ENCODE measurements at regions not wholly inside any gene's neighbourhood (a gene's known extent, or its start where the extent isn't known, plus 50 kb on each side); places are given as distances from the start of the nearest gene placed in this dataset.
"Not testable (repeated sequence)": the region's sequence is repeated elsewhere in the genome, so short reads cannot be mapped to it uniquely, and the experiment has no call there.

DNA sequence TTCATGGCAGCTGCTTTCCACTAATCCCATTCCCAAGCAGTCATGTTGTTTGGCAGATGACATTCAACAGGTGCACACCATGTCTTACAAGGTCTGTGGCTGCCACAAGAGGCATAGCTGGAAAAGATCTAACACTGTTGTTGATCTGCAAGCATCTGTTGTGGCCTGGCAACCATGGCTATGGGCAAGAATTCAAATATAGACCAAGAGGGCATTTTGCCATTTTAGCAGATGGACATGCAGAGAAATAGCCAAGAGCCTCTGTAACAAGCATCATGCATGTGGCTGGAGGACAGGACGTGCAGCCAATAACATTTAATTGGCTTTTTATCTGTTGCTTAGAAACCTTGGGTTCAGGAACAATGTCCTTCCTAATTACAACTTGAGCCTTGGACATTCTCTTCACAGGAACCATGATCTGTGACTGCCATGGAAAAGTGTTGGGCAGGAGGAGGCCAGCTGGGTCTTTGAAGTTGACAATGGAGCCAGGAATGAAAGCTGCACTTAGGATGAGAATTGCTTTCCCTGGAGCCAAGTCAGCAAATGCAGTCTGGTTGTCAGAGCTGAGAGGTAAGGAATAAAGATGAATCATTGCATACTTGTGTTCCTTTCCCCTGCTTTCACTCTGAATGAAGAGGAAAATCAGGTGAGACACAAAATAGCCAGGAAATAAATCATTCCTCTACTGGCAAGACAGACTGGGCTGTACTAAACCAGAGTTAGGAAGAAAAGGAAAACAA lies 113.6 kb upstream of the ANO5 start:
- DNase-seq: peak; percentile 32

DNA sequence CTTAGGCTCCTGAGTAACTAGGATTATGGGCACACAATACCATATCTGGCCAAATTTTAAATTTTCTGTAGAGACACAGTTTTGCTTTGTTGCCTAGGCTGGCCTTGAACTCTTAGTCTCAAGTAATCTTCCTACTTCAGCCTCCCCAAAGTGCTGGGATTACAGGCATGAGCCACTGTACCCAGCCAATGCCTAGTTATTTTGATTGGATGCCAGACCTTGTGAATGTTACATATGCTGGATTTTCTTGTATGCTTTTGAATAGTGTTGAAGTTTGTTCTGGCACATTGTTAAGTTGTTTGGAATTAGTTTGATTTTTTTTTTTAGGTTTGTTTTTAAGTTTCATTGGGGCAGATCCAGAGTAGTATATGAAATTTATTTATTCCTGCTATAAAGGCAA lies 110.7 kb upstream of the ANO5 start:
- DNase-seq: no peak

DNA sequence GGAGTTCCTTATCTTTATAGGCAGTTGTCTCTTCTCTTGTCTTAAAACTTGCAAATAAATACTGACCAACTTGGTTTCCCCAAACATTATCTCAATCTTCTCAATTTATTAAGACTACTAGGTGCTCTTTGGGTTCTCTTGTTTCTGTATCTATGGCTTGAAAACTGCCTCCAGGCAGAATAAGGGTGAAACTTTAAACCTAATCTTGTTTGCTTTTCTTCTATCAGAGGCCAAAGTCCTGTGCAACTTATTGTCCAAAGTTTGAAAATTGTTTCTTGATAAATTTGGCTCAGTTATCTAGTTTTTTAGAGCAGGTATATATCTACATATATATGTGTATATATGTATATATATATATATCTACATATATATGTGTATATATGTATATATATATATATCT lies 110.1 kb upstream of the ANO5 start:
- DNase-seq: no peak

DNA sequence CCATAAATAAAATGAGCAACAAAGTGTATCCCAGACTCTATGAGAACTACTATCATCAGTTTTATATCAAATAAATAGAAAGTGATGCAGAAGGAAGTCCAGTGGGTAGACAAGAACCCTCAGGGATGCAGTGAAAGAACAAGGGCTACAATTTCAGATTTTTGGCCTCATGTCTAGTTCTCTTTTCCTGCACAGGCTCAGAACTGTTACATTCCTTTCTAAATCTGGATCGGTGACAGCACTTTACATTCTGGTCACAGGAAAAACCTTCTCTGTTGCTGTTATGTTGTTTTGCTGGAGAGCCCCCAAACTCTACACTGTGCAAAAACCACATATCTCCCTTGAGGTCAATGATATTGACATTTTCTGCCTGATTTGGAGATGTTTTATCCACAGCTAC lies 108.8 kb upstream of the ANO5 start:
- no peak for DNase-seq

DNA sequence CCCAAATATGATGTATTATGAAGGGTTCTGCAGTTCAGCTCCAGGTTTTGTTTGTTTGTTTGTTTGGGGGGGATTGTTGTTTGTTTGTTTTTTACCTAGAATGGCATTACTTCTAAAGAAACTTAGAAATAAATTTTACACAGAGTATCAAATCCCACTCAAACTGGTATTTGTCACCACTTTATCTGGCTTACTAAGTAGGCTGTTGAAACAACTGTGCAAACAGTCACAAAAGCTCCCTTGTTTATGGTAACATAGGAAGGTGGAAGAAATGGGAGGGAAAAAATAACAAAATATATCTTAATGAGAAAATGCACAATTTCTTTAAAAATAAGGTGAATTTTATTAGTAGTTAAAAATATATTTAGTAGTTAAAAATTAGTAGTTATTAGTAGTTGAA lies 108.3 kb upstream of the ANO5 start:
- no peak for DNase-seq

DNA sequence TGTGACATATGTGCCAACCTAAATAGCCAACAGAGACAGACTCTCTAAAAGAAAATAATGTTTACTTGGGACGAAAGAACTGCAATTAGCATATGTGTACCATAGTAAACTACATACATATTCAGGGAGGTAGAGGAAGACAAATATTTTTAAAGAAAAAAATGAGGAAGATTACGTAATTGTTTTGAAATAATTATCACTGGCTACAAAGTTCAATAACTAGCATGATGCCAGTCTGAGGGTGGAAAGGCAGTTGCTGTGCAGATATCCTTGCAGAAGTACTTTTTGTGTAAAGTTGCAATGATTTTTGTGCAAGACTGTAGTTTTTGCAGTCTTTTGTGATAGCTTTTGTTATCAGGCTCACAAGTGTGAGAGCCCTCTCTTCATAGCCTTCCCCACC lies 103.3 kb upstream of the ANO5 start:
- no peak for DNase-seq

DNA sequence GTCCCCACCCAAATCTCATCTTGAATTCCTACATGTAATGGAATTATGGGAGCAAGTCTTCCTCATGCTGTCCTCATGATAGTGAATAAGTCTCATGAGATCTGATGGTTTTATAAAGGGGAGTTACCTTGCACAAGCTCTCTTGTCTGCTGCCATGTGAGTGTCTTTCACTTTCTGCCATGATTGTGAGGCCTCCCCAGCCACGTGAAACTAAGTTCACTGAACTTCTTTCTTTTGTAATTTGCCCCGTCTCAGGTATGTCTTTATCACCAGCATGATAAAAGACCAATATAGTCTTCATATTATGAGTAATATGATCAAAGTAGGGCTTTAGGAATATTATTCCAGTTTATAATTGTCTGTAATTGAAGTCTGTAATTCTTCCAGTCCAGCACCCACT lies 86.3 kb upstream of the ANO5 start:
- DNase-seq: no peak

DNA sequence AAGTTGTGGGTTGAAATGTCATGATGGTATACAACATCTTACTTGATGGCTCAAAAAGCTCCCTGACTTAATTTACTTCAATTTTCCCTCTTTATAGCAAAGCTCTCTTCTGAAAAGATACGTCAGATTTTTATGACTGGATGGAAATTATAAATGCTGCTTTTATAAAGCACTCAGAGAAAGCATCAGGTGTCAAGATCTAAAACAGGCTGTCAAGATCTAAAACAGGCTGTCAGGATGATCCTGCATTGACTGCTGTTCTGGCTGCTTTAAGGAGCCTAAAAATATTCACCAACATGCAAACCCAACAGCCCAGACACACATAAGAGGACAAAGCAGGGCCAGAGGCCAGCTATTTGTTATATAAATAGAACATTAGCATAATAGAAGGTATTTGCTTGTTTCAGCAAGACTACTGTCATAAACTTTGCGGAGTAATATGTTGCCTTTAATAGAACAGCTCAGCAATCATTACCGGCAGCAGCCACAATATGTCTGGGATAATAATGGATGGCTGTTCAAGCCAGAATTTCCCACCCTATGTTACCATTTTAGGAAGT lies 77.3 kb upstream of the ANO5 start:
- DNase-seq: no peak

DNA sequence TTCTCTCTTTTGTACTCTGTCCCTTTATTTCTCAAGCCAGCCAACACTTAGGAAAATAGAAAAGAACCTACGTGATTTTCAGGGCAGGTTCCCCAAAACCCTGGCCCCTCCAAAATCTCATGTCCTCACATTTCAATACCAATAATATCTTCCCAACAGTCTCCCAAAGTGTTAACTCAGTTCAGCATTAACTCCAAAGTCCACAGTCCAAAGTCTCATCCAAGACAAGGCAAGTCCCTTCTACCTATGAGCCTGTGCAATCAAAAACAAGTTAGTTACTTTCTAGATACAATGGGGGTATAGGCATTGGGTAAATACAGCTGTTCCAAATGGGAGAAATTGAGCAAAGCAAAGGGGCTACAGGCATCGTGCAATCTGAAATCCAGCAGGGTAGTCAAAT lies 64.9 kb upstream of the ANO5 start:
- DNase-seq: not testable (repeated sequence)

DNA sequence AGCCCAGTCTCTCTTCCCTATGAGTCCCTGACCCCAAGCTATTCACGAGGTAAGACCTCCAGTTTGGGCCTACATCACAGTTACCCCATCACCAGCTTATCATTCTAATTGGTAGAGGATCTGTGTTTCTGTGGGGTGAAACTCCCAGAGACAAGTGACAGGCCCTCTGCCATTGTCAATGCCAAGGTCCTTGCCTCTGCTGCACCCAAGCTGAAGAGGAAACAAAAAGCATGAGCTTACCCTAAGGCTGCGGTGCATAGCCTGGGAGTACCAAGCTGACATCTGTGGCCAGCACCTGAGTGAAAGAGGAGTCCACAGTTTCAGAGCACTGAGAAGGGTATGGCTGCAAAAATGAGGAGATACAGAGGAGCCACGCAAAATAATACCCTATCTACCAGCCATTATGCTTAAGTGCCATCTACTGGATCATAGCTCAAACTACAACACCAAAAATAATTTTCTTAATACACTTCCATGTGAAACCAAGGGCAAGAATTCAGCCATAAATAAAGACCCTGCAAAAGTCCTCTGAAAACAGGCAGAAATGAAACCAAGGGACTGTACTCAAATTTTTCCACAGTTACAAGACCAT lies 62.3 kb upstream of the ANO5 start:
- DNase-seq: no peak

DNA sequence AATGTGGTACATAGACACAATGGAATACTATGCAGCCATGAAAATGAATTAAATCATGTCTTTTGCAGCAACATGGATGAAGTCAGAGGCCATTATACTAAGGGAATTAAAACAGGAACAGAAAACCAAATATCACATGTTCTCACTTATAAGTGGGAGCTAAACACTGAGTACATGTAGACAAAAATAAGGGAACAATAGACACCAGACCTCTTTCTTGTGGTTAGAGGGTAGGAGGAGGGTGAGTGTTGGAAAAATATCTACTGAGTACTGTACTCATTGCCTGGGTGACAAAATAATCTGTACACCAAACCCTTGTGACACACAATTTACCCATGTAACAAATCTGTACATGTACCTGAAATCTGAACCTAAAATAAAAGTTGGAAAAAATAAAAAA lies 59.1 kb upstream of the ANO5 start:
- DNase-seq: no peak

DNA sequence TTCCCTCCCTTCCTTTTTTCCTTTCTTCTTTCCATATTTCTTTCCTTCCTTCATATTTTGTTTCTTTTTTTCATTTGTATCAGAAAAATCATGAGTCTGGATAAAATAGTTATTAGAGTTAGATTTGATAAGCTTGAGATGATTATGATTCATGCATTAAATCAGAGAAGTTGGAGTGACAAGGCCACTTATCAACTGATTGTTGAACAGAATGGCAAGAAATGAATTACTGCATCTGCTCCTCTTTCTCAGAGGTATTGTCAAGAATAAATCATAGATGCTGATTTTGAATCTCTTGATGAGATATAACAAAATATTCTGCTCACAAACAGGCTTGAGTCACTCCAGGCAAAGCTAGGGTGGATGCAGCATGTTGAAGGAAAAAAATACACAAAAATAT lies 54.6 kb upstream of the ANO5 start:
- no peak for DNase-seq

All from NCI-H1092 (cell line).